SU-DHL-6 (cell line): ENCODE measurements at regions not wholly inside any gene's neighbourhood (a gene's known extent, or its start where the extent isn't known, plus 50 kb on each side); places are given as distances from the start of the nearest gene placed in this dataset.

Source experiments
- H2AFZ ChIP-seq: fragments of 200-600 bp; sonication (generic); 2 replicates; pipeline ENCODE4 v1.6.1; 2014; ENCODE audit warnings: low read depth, mild to moderate bottlenecking, moderate library complexity, mixed read lengths, antibody characterized with exemption, low read length; ENCODE audit not compliant: severe bottlenecking
- H3F3A ChIP-seq: fragments of 200-600 bp; shearing (Covaris generic); 2 replicates; pipeline ENCODE4 v1.6.0; 2016; ENCODE audit warnings: antibody characterized with exemption, mild to moderate bottlenecking; ENCODE audit not compliant: insufficient read depth
- H3K27ac ChIP-seq: fragments of 200-600 bp; sonication (generic); 2 replicates; pipeline ENCODE4 v1.5.1; 2016; ENCODE audit warnings: low read depth, mild to moderate bottlenecking, low read length, moderate library complexity, mixed read lengths
- H3K27me3 ChIP-seq: fragments of 200-600 bp; sonication (generic), shearing (Covaris generic); 2 replicates; pipeline ENCODE4 v1.6.0; 2014; ENCODE audit warnings: mild to moderate bottlenecking, low read length
- H3K36me3 ChIP-seq: fragments of 200-600 bp; sonication (generic); 2 replicates; pipeline ENCODE4 v1.6.1; 2014; ENCODE audit warnings: mild to moderate bottlenecking, low read length, mixed read lengths
- H3K4me2 ChIP-seq: fragments of 300-600, 200-600 bp; shearing (Covaris generic), sonication (generic); 2 replicates; pipeline ENCODE4 v1.6.0; 2014; ENCODE audit warnings: low read length, low read depth, mild to moderate bottlenecking; ENCODE audit not compliant: poor library complexity, severe bottlenecking
- H3K4me3 ChIP-seq: fragments of 200-600 bp; sonication (generic); 2 replicates; pipeline ENCODE4 v1.5.1; 2014; ENCODE audit warnings: antibody characterized with exemption, low read length, mild to moderate bottlenecking, mixed read lengths; ENCODE audit not compliant: insufficient read depth, poor library complexity, severe bottlenecking
- H3K79me2 ChIP-seq: fragments of 200-600 bp; sonication (generic); 2 replicates; pipeline ENCODE4 v1.6.1; 2014; ENCODE audit warnings: mild to moderate bottlenecking, low read length, moderate library complexity; ENCODE audit not compliant: insufficient read depth
- H3K9ac ChIP-seq: fragments of 200-600 bp; sonication (generic); 2 replicates; pipeline ENCODE4 v1.7.0; 2014; ENCODE audit warnings: mild to moderate bottlenecking, low read length
- H3K9me2 ChIP-seq: fragments of 200-600 bp; sonication (generic); replicated peaks from 2 replicates; pipeline ENCODE4 v1.6.1; 2014; ENCODE audit warnings: low read length; ENCODE audit not compliant: insufficient read depth
- H3K9me3 ChIP-seq: fragments of 200-600 bp; sonication (generic); 2 replicates; pipeline ENCODE4 v1.6.1; 2014; ENCODE audit warnings: low read length, mixed read lengths; ENCODE audit not compliant: insufficient read depth
- H4K20me1 ChIP-seq: fragments of 200-600 bp; sonication (generic); 2 replicates; pipeline ENCODE4 v1.6.1; 2014; ENCODE audit warnings: low read depth, mild to moderate bottlenecking, antibody characterized with exemption, low read length, moderate library complexity, mixed read lengths
- EZH2phosphoT487 ChIP-seq: fragments of 200-600 bp; sonication (generic), shearing (Covaris generic); conservative IDR thresholded peaks from 2 replicates; pipeline ENCODE4 v1.6.1; 2018; ENCODE audit warnings: mild to moderate bottlenecking, antibody characterized with exemption, low read length, moderate library complexity, mixed read lengths
- TF ChIP-seq, protein P1 (sequence below): fragments of 200-600 bp; sonication (generic); IDR thresholded peaks from one replicate; pipeline ENCODE4 v1.5.1; 2017; ENCODE audit warnings: antibody characterized with exemption, mild to moderate bottlenecking, low read length, moderate library complexity; ENCODE audit not compliant: insufficient read depth, poor library complexity, severe bottlenecking

DNA sequence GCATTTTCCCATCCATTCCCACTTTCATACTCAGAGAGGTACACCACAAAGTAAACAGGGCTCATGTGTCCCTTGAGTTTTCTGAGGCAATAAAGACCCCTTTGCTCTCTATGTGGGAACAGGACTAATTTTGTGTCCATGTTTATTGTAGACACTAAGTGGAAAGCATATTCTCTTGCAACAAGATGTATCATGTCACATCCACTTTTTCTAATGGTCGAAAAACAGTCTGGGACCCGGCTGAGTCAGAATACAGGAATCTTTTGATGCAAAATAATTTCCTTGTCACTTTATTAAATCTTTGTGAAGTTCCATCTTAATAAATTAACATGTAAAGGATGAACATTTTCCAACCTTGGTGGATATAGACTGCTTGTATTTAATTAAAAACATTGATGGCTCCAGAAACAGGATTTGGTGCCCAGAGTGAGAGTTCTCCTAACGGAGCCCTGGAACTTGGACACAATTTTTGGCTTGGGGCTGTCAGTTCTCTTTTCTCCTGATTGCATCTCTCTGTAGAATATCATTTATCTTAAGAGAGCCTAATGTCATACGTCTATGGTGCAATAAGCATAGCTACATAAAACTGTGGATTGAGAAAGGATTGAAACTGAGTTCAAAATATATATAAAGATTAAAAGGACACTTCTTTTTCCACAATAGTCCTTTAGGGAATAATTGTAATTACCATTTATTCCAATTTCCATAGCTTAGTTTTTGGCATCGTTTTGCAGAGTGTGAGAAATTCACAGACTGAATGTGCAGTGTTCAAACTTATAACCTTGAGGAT, 1116.7 kb upstream of the SEMA6A start:
- Histone ChIP-seq H2AFZ (no peak overlapping the region), H3K4me2 (no peak overlapping the region), H3K9ac (no peak overlapping the region), H3K9me2 (no peaks in the 10 kb centered on the region), H3K9me3 (no peaks in the 10 kb centered on the region), H3K79me2 (no peaks in the 10 kb centered on the region), H4K20me1 (no peaks in the 10 kb centered on the region), H3K4me3 (no peak overlapping the region), H3K27me3 (no peaks in the 10 kb centered on the region), H3F3A (no peaks in the 10 kb centered on the region), H3K36me3 (no peaks in the 10 kb centered on the region), H3K27ac (no peak overlapping the region)
- TF ChIP-seq, protein P1, sequence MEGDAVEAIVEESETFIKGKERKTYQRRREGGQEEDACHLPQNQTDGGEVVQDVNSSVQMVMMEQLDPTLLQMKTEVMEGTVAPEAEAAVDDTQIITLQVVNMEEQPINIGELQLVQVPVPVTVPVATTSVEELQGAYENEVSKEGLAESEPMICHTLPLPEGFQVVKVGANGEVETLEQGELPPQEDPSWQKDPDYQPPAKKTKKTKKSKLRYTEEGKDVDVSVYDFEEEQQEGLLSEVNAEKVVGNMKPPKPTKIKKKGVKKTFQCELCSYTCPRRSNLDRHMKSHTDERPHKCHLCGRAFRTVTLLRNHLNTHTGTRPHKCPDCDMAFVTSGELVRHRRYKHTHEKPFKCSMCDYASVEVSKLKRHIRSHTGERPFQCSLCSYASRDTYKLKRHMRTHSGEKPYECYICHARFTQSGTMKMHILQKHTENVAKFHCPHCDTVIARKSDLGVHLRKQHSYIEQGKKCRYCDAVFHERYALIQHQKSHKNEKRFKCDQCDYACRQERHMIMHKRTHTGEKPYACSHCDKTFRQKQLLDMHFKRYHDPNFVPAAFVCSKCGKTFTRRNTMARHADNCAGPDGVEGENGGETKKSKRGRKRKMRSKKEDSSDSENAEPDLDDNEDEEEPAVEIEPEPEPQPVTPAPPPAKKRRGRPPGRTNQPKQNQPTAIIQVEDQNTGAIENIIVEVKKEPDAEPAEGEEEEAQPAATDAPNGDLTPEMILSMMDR = no peak
- no peak for TF ChIP-seq EZH2phosphoT487

GRCh38 chr5:117690612-117691011, 1116.0 kb upstream of the SEMA6A start:
- Histone ChIP-seq H3K79me2 (no peaks in the 10 kb centered on the region), H3K27ac (no peak overlapping the region), H3K27me3 (no peaks in the 10 kb centered on the region), H3K9me2 (no peaks in the 10 kb centered on the region), H3K9ac (no peak overlapping the region), H3K4me3 (no peak overlapping the region), H3K36me3 (no peaks in the 10 kb centered on the region), H3K9me3 (no peaks in the 10 kb centered on the region), H4K20me1 (no peaks in the 10 kb centered on the region), H3K4me2 (no peak overlapping the region), H3F3A (no peaks in the 10 kb centered on the region), H2AFZ (no peak overlapping the region)
- TF ChIP-seq, protein P1 = no peak
- TF ChIP-seq EZH2phosphoT487 = no peak

DNA sequence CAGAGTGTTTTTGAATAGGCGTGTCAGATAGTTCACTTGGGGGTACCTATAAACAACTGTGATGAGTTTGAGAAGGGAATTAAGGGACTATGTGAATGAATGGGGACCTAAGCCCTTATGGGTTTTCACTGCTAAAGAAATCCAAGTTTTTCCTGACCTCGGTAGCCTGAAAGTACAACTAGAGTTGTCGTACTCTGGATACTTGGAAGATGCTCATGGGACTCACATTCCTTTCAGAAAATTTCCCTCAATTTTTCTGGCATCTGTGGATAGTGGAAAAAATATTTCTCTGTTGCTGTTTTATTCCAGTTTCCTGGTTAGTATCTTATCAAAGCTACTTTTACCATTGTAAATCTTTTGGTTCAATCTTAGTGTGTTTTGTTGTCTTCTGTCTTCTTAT, 1112.3 kb upstream of the SEMA6A start:
- no peak overlapping the region for H3K4me3 ChIP-seq
- no peak for TF ChIP-seq EZH2phosphoT487
- TF ChIP-seq, protein P1 = no peak

More for the DNA sequence above, 1112.3 kb upstream of the SEMA6A start:
- Histone ChIP-seq H3K36me3 (no peaks in the 10 kb centered on the region), H4K20me1 (no peaks in the 10 kb centered on the region), H3K9ac (no peak overlapping the region), H3K9me3 (no peaks in the 10 kb centered on the region), H3K79me2 (no peaks in the 10 kb centered on the region), H3K4me2 (no peak overlapping the region), H3K27me3 (no peaks in the 10 kb centered on the region), H2AFZ (no peak overlapping the region), H3F3A (no peaks in the 10 kb centered on the region), H3K27ac (no peak overlapping the region), H3K9me2 (no peaks in the 10 kb centered on the region)
